H1 (cell line): ENCODE measurements at regions not wholly inside any gene's neighbourhood (a gene's known extent, or its start where the extent isn't known, plus 50 kb on each side); places are given as distances from the start of the nearest gene placed in this dataset. TPM values are rescaled to one million over a fixed set of nuclear protein-coding genes. Genes with fewer than 3 reads are reported as not detected.

Experiments used
- microRNA counts: library from miRNA; unstranded; fragments of <30 nt; microRNA quantifications from one replicate; lab custom pipeline; 2015
- microRNA-seq, 2 experiments: library from miRNA; unstranded; fragments of <30 nt; microRNA quantifications; one replicate each; pipeline versions ENCODE4 to v1.2.0, GENCODE V29; 2016 to 2020; ENCODE audit warnings: borderline microRNAs expressed in 2 of 2, borderline number of aligned reads in 2 of 2, borderline replicate concordance in 1 of 2
- small RNA-seq: library from polyadenylated mRNA; stranded (forward); fragments of <200 nt; extraction: miRNeasy Mini kit (QIAGEN cat#:217004); gene quantifications from one replicate; pipeline ENCODE3, GENCODE V24; 2013; ENCODE audit not compliant: insufficient read depth

MicroRNA genes in the stretch of these regions (microRNA counts, 767-probe panel; counts per million panel counts)
- 879 counts per million, percentile 95 among the panel's probes with 10 or more counts for microRNA hsa-miR-1269a (lab: Ali Mortazavi, UCI)

Small RNAs in the stretch of these regions (microRNA-seq; reads per million reads assigned to microRNA genes)
- gene MIR1269A = 0.20 to 0.23 reads per million in 2 experiments

Small RNAs in the stretch of these regions (small RNA-seq; reads per million reads assigned to genes)
- gene MIR1269A = 1.7 reads per million, percentile 6 among the genes with 10 or more reads in this experiment
- not detected for gene RNU2-40P
- gene RNU6-699P = not detected
